Suppressor macrophage (primary cell): ENCODE measurements at regions not wholly inside any gene's neighbourhood (a gene's known extent, or its start where the extent isn't known, plus 50 kb on each side); places are given as distances from the start of the nearest gene placed in this dataset.
"Not testable (repeated sequence)": the region's sequence is repeated elsewhere in the genome, so short reads cannot be mapped to it uniquely, and the experiment has no call there.

Experiments
- DNase-seq, 4 experiments: peaks; one replicate each; pipeline ENCODE4 v3.0.0-alpha.2; 2020 to 2022

GRCh38 chr14:59015482-59015881 is 173.0 kb upstream of the DAAM1 start:
- no peak for DNase-seq

- DNase-seq = no peak
Observed at GRCh38 chr14:59017285-59017965, 171.0 kb upstream of the DAAM1 start.

- no peak for DNase-seq
Observed at GRCh38 chr14:59018460-59018859, 170.0 kb upstream of the DAAM1 start.

GRCh38 chr14:59018978-59019377 is 169.5 kb upstream of the DAAM1 start:
- peak in 1 of 4 experiments; percentile 11 for DNase-seq

GRCh38 chr14:59020382-59020781 is 168.1 kb upstream of the DAAM1 start:
- DNase-seq = peak in 3 of 4 experiments; percentile 30 to 46 (median 35)

GRCh38 chr14:59022144-59022543 is 166.3 kb upstream of the DAAM1 start:
- DNase-seq = peak in 1 of 4 experiments; percentile 12

- no peak for DNase-seq
Observed at GRCh38 chr14:59026081-59026480, 162.4 kb upstream of the DAAM1 start.

GRCh38 chr14:59026640-59027039 is 161.8 kb upstream of the DAAM1 start:
- DNase-seq = not testable (repeated sequence)

GRCh38 chr14:59028476-59029202 is 159.8 kb upstream of the DAAM1 start:
- peak; percentile 64 to 74 (median 72) for DNase-seq

- DNase-seq = no peak
Observed at GRCh38 chr14:59032826-59033225, 155.6 kb upstream of the DAAM1 start.

GRCh38 chr14:59036134-59036533 is 152.3 kb upstream of the DAAM1 start:
- DNase-seq = peak in 2 of 4 experiments; percentile 30 to 31

GRCh38 chr14:59037086-59037485 is 151.4 kb upstream of the DAAM1 start:
- DNase-seq = no peak

GRCh38 chr14:59037620-59038019 is 150.8 kb upstream of the DAAM1 start:
- DNase-seq = no peak

GRCh38 chr14:59038746-59039145 is 149.7 kb upstream of the DAAM1 start:
- no peak for DNase-seq

- no peak for DNase-seq
Observed at GRCh38 chr14:59041308-59041707, 147.2 kb upstream of the DAAM1 start.

- no peak for DNase-seq
Observed at GRCh38 chr14:59044707-59045106, 143.8 kb upstream of the DAAM1 start.

- no peak for DNase-seq
Observed at GRCh38 chr14:59046746-59047145, 141.7 kb upstream of the DAAM1 start.

- no peak for DNase-seq
Observed at GRCh38 chr14:59055006-59055405, 133.5 kb upstream of the DAAM1 start.

GRCh38 chr14:59055439-59056045 is 132.9 kb upstream of the DAAM1 start:
- peak; percentile 47 to 67 (median 60) for DNase-seq

GRCh38 chr14:59057551-59057950 is 130.9 kb upstream of the DAAM1 start:
- DNase-seq = no peak

GRCh38 chr14:59058776-59059175 is 129.7 kb upstream of the DAAM1 start:
- not testable (repeated sequence) for DNase-seq

GRCh38 chr14:59060841-59061240 is 127.6 kb upstream of the DAAM1 start:
- peak in 1 of 4 experiments; percentile 4 for DNase-seq

GRCh38 chr14:59061292-59061691 is 127.2 kb upstream of the DAAM1 start:
- DNase-seq = no peak

- DNase-seq = no peak
Observed at GRCh38 chr14:59063259-59063658, 125.2 kb upstream of the DAAM1 start.
